Body of pancreas (tissue), 4 donors: ENCODE measurements at regions not wholly inside any gene's neighbourhood (a gene's known extent, or its start where the extent isn't known, plus 50 kb on each side); places are given as distances from the start of the nearest gene placed in this dataset.

Experiments used
- CTCF ChIP-seq, 7 experiments: fragments of 450-650 bp in 4 of 7; fragments of 200-600 bp in 3 of 7; sonication (generic) in 3 of 7; IDR thresholded peaks; one replicate each; pipeline ENCODE4 v1.5.1; 2016 to 2019; ENCODE audit warnings: antibody characterized with exemption in 7 of 7
- POLR2A ChIP-seq, 3 donors: fragments of 450-650 bp; IDR thresholded peaks; one replicate each; pipeline ENCODE4 v1.6.1; 2016; ENCODE audit warnings: antibody characterized with exemption in 3 of 3, mild to moderate bottlenecking in 2 of 3

- TF ChIP-seq CTCF (IDR thresholded peaks at IDR 0.05): peak in 4 of 7 experiments; percentile 15 to 26 (median 22)
- no peak for TF ChIP-seq POLR2A (IDR thresholded peaks at IDR 0.05)
Measured at GRCh38 chr2:146927080-146927711, 917.6 kb upstream of the ACVR2A start.
